GM23338 (cell line): ENCODE measurements at regions not wholly inside any gene's neighbourhood (a gene's known extent, or its start where the extent isn't known, plus 50 kb on each side); places are given as distances from the start of the nearest gene placed in this dataset.

ENCODE experiments used
- CREB1 ChIP-seq: fragments of 250-450 bp; sonication (Bioruptor Pico); IDR thresholded peaks from 2 replicates; pipeline ENCODE4 v1.5.0; 2020; ENCODE audit warnings: low read depth, mild to moderate bottlenecking, moderate library complexity
- CTCF ChIP-seq, 2 experiments: fragments of 200-600 bp in 1 of 2; sonication (generic) in 1 of 2; conservative IDR thresholded peaks; 2 replicates each; pipeline versions ENCODE4 v1.5.1 to v1.6.1; 2016 to 2017; ENCODE audit warnings: antibody characterized with exemption in 2 of 2, low read depth in 2 of 2, mild to moderate bottlenecking in 2 of 2, moderate library complexity in 1 of 2
- EZH2 ChIP-seq: fragments of 200-600 bp; sonication (generic); IDR thresholded peaks from one replicate; pipeline ENCODE4 v1.8.0; 2017; ENCODE audit warnings: antibody characterized with exemption, mild to moderate bottlenecking, low read depth; ENCODE audit not compliant: unreplicated experiment
- EZH2phosphoT487 ChIP-seq: fragments of 200-600 bp; sonication (generic); IDR thresholded peaks from one replicate; pipeline ENCODE4 v1.8.1; 2018; ENCODE audit warnings: antibody characterized with exemption; ENCODE audit not compliant: unreplicated experiment
- JUNB ChIP-seq: IDR thresholded peaks from one replicate; pipeline ENCODE4 v1.6.1; 2016; ENCODE audit warnings: antibody characterized with exemption; ENCODE audit not compliant: unreplicated experiment
- NANOG ChIP-seq: IDR thresholded peaks from 2 replicates; pipeline ENCODE4 v1.6.1; 2016; ENCODE audit warnings: antibody characterized with exemption, borderline replicate concordance
- POLR2AphosphoS5 ChIP-seq: IDR thresholded peaks from 2 replicates; pipeline ENCODE4 v1.6.1; 2016; ENCODE audit warnings: antibody characterized with exemption, low read depth
- REST ChIP-seq: IDR thresholded peaks from one replicate; pipeline ENCODE4 v1.6.1; 2018; ENCODE audit warnings: antibody characterized with exemption; ENCODE audit not compliant: unreplicated experiment
- ZNF114 ChIP-seq: fragments of 250-450 bp; sonication (Bioruptor Pico); IDR thresholded peaks from 2 replicates; pipeline ENCODE4 v1.5.0; 2020; ENCODE audit warnings: mild to moderate bottlenecking, moderate library complexity

GRCh38 chr11:131168839-131169713 is 201.3 kb upstream of the NTM start:
- no peak for TF ChIP-seq POLR2AphosphoS5
- no peak for TF ChIP-seq CTCF (conservative IDR thresholded peaks at IDR 0.05; ENCODE audit: low read depth in 2 of 2)
- TF ChIP-seq EZH2, result no peak
- no peak for TF ChIP-seq JUNB
- TF ChIP-seq EZH2phosphoT487, result no peak
- TF ChIP-seq REST, result no peak
- TF ChIP-seq CREB1, result no peak
- no peak for TF ChIP-seq NANOG
- no peak for TF ChIP-seq ZNF114 (CRISPR knock-in tag)
